GM19468 (cell line): ENCODE measurements at regions not wholly inside any gene's neighbourhood (a gene's known extent, or its start where the extent isn't known, plus 50 kb on each side); places are given as distances from the start of the nearest gene placed in this dataset.

Experiments
- ATAC-seq: cut with Tn5 transposase; IDR thresholded peaks from one replicate; pipeline ENCODE4 v1.9.1; 2021; ENCODE audit warnings: mild to moderate bottlenecking, moderate library complexity, moderate number of reproducible peaks; ENCODE audit not compliant: unreplicated experiment; ENCODE audit errors: extremely low read depth

GRCh38 chr13:53342623-53343360 lies 314.2 kb downstream of the OLFM4 start:
- no peak for ATAC-seq

- no peak for ATAC-seq
These were observed 314.7 kb downstream of the OLFM4 start for GRCh38 chr13:53343361-53343744.

GRCh38 chr13:53351021-53351420 lies 322.4 kb downstream of the OLFM4 start:
- no peak for ATAC-seq

- no peak for ATAC-seq
These were observed 329.0 kb downstream of the OLFM4 start for GRCh38 chr13:53357582-53357981.

GRCh38 chr13:53368948-53369347 lies 340.3 kb downstream of the OLFM4 start:
- no peak for ATAC-seq

- ATAC-seq: no peak
These were observed 350.9 kb downstream of the OLFM4 start for GRCh38 chr13:53379485-53379884.

GRCh38 chr13:53382008-53382407 lies 353.4 kb downstream of the OLFM4 start:
- ATAC-seq: no peak

- ATAC-seq: no peak
These were observed 369.4 kb downstream of the OLFM4 start for GRCh38 chr13:53398051-53398450.

GRCh38 chr13:53405616-53406015 lies 377.0 kb downstream of the OLFM4 start:
- no peak for ATAC-seq

- no peak for ATAC-seq
These were observed 379.7 kb downstream of the OLFM4 start for GRCh38 chr13:53408306-53408705.

- ATAC-seq: no peak
These were observed 380.4 kb downstream of the OLFM4 start for GRCh38 chr13:53408847-53409568.

- ATAC-seq: no peak
These were observed 382.9 kb downstream of the OLFM4 start for GRCh38 chr13:53411463-53411862.

- ATAC-seq: no peak
These were observed 386.5 kb downstream of the OLFM4 start for GRCh38 chr13:53415135-53415534.

GRCh38 chr13:53417601-53418000 lies 389.0 kb downstream of the OLFM4 start:
- ATAC-seq: no peak

GRCh38 chr13:53422415-53422814 lies 393.8 kb downstream of the OLFM4 start:
- no peak for ATAC-seq

GRCh38 chr13:53436396-53436795 lies 407.8 kb downstream of the OLFM4 start:
- no peak for ATAC-seq

- ATAC-seq: no peak
These were observed 411.0 kb downstream of the OLFM4 start for GRCh38 chr13:53439439-53440225.

- ATAC-seq: no peak
These were observed 414.4 kb downstream of the OLFM4 start for GRCh38 chr13:53442979-53443378.

GRCh38 chr13:53445686-53446085 lies 417.1 kb downstream of the OLFM4 start:
- ATAC-seq: no peak

GRCh38 chr13:53447456-53447855 lies 418.8 kb downstream of the OLFM4 start:
- ATAC-seq: no peak

- no peak for ATAC-seq
These were observed 419.2 kb downstream of the OLFM4 start for GRCh38 chr13:53447863-53448262.
